ENCODE measurements at regions not wholly inside any gene's neighbourhood (a gene's known extent, or its start where the extent isn't known, plus 50 kb on each side); places are given as distances from the start of the nearest gene placed in this dataset.

DNA sequence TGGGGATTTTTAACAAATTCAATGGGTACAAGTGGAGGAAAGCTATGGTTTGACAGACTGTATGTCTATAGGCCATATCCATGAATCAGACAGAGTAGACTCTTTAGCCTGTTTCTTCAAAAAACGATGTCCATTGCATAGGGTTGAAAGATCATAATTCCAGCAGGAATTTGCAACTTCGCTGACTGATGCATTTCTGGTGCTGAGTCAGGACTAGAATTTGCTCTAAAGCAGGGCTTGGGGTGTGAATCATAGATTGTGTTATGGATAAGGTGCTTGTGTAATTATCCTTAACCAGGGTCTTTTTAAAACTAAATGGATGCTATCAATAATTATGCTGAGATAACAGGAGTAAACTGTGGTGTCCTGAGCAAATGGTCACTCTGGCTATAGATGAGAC is 200.4 kb upstream of the TBC1D5 start:
- TF ChIP-seq, protein P1, sequence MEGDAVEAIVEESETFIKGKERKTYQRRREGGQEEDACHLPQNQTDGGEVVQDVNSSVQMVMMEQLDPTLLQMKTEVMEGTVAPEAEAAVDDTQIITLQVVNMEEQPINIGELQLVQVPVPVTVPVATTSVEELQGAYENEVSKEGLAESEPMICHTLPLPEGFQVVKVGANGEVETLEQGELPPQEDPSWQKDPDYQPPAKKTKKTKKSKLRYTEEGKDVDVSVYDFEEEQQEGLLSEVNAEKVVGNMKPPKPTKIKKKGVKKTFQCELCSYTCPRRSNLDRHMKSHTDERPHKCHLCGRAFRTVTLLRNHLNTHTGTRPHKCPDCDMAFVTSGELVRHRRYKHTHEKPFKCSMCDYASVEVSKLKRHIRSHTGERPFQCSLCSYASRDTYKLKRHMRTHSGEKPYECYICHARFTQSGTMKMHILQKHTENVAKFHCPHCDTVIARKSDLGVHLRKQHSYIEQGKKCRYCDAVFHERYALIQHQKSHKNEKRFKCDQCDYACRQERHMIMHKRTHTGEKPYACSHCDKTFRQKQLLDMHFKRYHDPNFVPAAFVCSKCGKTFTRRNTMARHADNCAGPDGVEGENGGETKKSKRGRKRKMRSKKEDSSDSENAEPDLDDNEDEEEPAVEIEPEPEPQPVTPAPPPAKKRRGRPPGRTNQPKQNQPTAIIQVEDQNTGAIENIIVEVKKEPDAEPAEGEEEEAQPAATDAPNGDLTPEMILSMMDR (IDR thresholded peaks at IDR 0.05), result no peak
- intact Hi-C loops (cut with DNase I, micrococcal nuclease), result no loop called here
- ATAC-seq, result no peak

DNA sequence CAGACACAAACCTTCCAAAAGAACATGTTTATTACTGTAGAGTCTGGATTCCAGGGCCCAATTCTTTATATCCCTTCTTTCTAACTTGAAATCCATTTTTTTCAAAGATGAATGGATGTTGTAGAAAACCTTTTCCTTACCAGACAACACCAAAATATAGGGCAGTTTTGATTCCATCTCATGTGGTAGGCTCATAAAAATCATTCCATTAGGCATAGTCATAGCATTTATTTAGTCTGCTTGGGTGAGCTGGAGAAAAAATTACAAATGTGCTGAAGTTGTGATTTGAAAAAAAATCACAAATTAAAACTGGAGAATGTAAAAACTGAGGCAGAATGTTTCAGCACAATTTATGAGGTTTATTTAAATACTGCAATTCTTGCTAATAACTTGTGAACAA is 199.3 kb upstream of the TBC1D5 start:
- TF ChIP-seq, protein P1 (IDR thresholded peaks at IDR 0.05), result no peak
- Histone ChIP-seq H3K4me3 (no peak overlapping the region), H3K4me1 (ENCODE audit: low read depth) (no peaks in the 10 kb centered on the region), H3K9me3 (no peaks in the 10 kb centered on the region), H3K36me3 (ENCODE audit: low read depth) (no peaks in the 10 kb centered on the region)
- intact Hi-C loops (cut with DNase I, micrococcal nuclease), result no loop called here
- DNase-seq (no peak), ATAC-seq (no peak)

More for the DNA sequence above, 200.4 kb upstream of the TBC1D5 start:
- Histone ChIP-seq H3K9me3 (no peaks in the 10 kb centered on the region), H3K4me3 (no peak overlapping the region), H3K4me1 (ENCODE audit: low read depth) (no peaks in the 10 kb centered on the region), H3K36me3 (ENCODE audit: low read depth) (no peaks in the 10 kb centered on the region)
- DNase-seq, result no peak

DNA sequence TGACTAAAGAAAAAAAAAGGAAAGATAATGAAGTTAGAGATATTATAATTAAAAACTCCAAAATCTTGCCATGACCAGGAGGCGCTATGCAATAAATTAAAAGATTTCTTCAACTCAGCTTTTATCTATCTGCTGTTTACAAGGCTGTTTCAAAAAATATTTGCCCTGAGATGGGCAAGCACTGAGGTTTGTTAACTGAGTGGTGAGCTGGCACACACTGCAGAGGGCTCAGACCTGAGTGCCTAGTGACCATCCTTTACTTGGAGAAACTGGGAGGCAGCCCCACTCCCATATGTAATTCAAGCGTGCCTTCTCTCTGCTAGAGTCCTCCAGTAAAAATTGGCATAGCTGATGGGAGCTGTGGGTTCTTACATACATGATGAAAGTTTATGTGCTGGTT is 198.7 kb upstream of the TBC1D5 start:
- no peaks in the 10 kb centered on the region for H3K36me3 ChIP-seq (ENCODE audit: low read depth)
- H3K9me3 ChIP-seq, result no peaks in the 10 kb centered on the region
- TF ChIP-seq, protein P1 (IDR thresholded peaks at IDR 0.05), result no peak
- H3K4me3 ChIP-seq, result no peak overlapping the region
- ATAC-seq, result no peak
- DNase-seq, result no peak
- no peaks in the 10 kb centered on the region for H3K4me1 ChIP-seq (ENCODE audit: low read depth)
- intact Hi-C loops (cut with DNase I, micrococcal nuclease), result no loop called here

DNA sequence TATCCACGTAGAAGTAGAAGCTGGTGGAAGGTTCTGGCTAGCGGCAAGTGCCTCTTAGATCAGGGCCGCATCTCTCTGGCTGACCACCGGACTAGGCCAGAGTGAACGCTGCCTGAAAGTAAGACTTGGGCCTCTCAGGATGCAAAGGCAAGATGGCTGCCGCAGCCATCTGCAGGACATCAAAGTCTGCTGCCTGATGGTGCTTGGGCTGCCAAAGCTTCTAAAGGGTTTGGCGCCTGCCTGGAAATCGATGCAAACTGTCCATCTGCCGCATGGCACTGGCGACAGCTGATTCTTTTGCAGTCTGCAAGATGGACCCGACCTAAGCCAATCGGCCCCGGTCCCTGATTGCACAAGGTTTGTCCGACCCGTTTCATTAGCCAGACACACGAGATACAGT is 196.7 kb upstream of the TBC1D5 start:
- no peaks in the 10 kb centered on the region for H3K9me3 ChIP-seq
- intact Hi-C loops (cut with DNase I, micrococcal nuclease), result no loop called here

DNA sequence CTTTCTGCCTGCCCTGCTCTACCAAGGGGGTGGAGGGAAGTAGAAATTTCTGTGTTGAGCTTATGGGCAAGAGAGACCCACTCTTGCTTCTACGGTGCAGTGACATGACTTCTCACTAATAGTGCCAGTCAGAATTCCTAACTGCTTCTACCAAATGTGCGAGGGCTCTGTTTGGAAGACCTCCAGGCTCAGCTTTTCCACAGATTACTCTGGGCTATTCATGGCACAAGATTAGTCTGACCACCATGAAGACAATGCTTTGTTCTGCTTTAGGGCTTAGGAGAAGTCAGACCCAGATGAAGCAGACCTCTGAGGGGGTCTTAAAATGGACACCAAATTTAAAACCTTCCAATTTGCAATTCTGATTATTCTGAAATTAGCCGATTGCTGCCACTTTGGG is 195.9 kb upstream of the TBC1D5 start:
- ATAC-seq, result no peak
- H3K36me3 ChIP-seq (ENCODE audit: low read depth), result no peaks in the 10 kb centered on the region
- TF ChIP-seq, protein P1 (IDR thresholded peaks at IDR 0.05), result no peak
- no peaks in the 10 kb centered on the region for H3K9me3 ChIP-seq
- intact Hi-C loops (cut with DNase I, micrococcal nuclease), result no loop called here
- no peak overlapping the region for H3K4me3 ChIP-seq
- DNase-seq, result no peak
- H3K4me1 ChIP-seq (ENCODE audit: low read depth), result no peaks in the 10 kb centered on the region

More for the DNA sequence above, 196.7 kb upstream of the TBC1D5 start:
- no peaks in the 10 kb centered on the region for H3K4me1 ChIP-seq (ENCODE audit: low read depth)
- ATAC-seq (no peak), DNase-seq (no peak)
- H3K4me3 ChIP-seq, result no peak overlapping the region
- TF ChIP-seq, protein P1 (IDR thresholded peaks at IDR 0.05), result no peak
- H3K36me3 ChIP-seq (ENCODE audit: low read depth), result no peaks in the 10 kb centered on the region

All from mucosa of descending colon (tissue), 3 donors.